Left ventricle myocardium inferior (tissue), 1 donor: ENCODE measurements at regions not wholly inside any gene's neighbourhood (a gene's known extent, or its start where the extent isn't known, plus 50 kb on each side); places are given as distances from the start of the nearest gene placed in this dataset.
"Not testable (repeated sequence)": the region's sequence is repeated elsewhere in the genome, so short reads cannot be mapped to it uniquely, and the experiment has no call there.

Experiments
- DNase-seq: peaks from one replicate; pipeline ENCODE4 v3.0.0-alpha.2; 2020
- H3K27ac ChIP-seq: fragments of 200-600 bp; replicated peaks from 2 replicates; pipeline ENCODE4 v1.8.0; 2021
- H3K27me3 ChIP-seq: fragments of 200-600 bp; 2 replicates; pipeline ENCODE4 v1.8.0; 2021; ENCODE audit warnings: low read depth
- H3K36me3 ChIP-seq: fragments of 200-600 bp; 2 replicates; pipeline ENCODE4 v1.8.0; 2021
- H3K4me1 ChIP-seq: fragments of 200-600 bp; 2 replicates; pipeline ENCODE4 v1.8.0; 2021
- H3K4me3 ChIP-seq: fragments of 200-600 bp; 2 replicates; pipeline ENCODE4 v1.8.0; 2021; ENCODE audit warnings: mild to moderate bottlenecking, moderate library complexity
- H3K9me3 ChIP-seq: fragments of 200-600 bp; replicated peaks from 2 replicates; pipeline ENCODE4 v1.8.0; 2021
- CTCF ChIP-seq: fragments of 200-600 bp; IDR thresholded peaks from 2 replicates; pipeline ENCODE4 v1.8.0; 2021; ENCODE audit warnings: antibody characterized with exemption, mild to moderate bottlenecking, borderline replicate concordance
- intact Hi-C: fragments of 100-400 bp; cut with micrococcal nuclease; formaldehyde crosslinking; loops from one replicate; pipeline ENCODE4 v1.11.0; 2022
- donor health status: DM: no; HTN: yes; CAD: no; lungs with severe emphysema.

- Histone ChIP-seq H3K27me3 (no peaks in the 10 kb centered on the region), H3K36me3 (no peaks in the 10 kb centered on the region), H3K27ac (no peak overlapping the region), H3K4me1 (no peaks in the 10 kb centered on the region), H3K9me3 (no peaks in the 10 kb centered on the region), H3K4me3 (no peak overlapping the region)
- intact Hi-C loops: no loop called here
- no peak for DNase-seq
- TF ChIP-seq CTCF: no peak
These were observed 88.9 kb upstream of the RGPD4 start for GRCh38 chr2:107737756-107738155.

- intact Hi-C loops: no loop called here
- H3K27ac ChIP-seq: no peak overlapping the region
- H3K9me3 ChIP-seq: no peaks in the 10 kb centered on the region
These were observed 88.4 kb upstream of the RGPD4 start for GRCh38 chr2:107738266-107738665.

GRCh38 chr2:107740300-107740699 is 86.4 kb upstream of the RGPD4 start:
- no peak for TF ChIP-seq CTCF
- H3K27ac ChIP-seq: no peak overlapping the region
- intact Hi-C loops: no loop called here
- no peak overlapping the region for H3K4me3 ChIP-seq
- no peaks in the 10 kb centered on the region for H3K27me3 ChIP-seq
- H3K36me3 ChIP-seq: no peaks in the 10 kb centered on the region
- H3K4me1 ChIP-seq: no peaks in the 10 kb centered on the region
- no peak for DNase-seq
- H3K9me3 ChIP-seq: no peaks in the 10 kb centered on the region

More at GRCh38 chr2:107738266-107738665, 88.4 kb upstream of the RGPD4 start:
- no peaks in the 10 kb centered on the region for H3K4me1 ChIP-seq
- H3K27me3 ChIP-seq: no peaks in the 10 kb centered on the region
- DNase-seq: no peak
- H3K4me3 ChIP-seq: no peak overlapping the region
- no peak for TF ChIP-seq CTCF
- H3K36me3 ChIP-seq: no peaks in the 10 kb centered on the region

- Histone ChIP-seq H3K27ac (no peak overlapping the region), H3K4me3 (no peak overlapping the region), H3K4me1 (no peaks in the 10 kb centered on the region), H3K9me3 (no peaks in the 10 kb centered on the region), H3K36me3 (no peaks in the 10 kb centered on the region), H3K27me3 (no peaks in the 10 kb centered on the region)
- TF ChIP-seq CTCF: no peak
- no peak for DNase-seq
- intact Hi-C loops: no loop called here
These were observed 84.1 kb upstream of the RGPD4 start for GRCh38 chr2:107742460-107743027.

GRCh38 chr2:107743274-107743673 is 83.4 kb upstream of the RGPD4 start:
- intact Hi-C loops: no loop called here
- Histone ChIP-seq H3K27me3 (no peaks in the 10 kb centered on the region), H3K9me3 (no peaks in the 10 kb centered on the region), H3K27ac (no peak overlapping the region), H3K36me3 (no peaks in the 10 kb centered on the region), H3K4me3 (no peak overlapping the region), H3K4me1 (no peaks in the 10 kb centered on the region)
- DNase-seq: no peak
- no peak for TF ChIP-seq CTCF

GRCh38 chr2:107745100-107745499 is 81.6 kb upstream of the RGPD4 start:
- Histone ChIP-seq H3K4me1 (no peaks in the 10 kb centered on the region), H3K27ac (no peak overlapping the region), H3K36me3 (no peaks in the 10 kb centered on the region), H3K9me3 (no peaks in the 10 kb centered on the region), H3K4me3 (no peak overlapping the region), H3K27me3 (peaks cover under 1% of the 10 kb centered on the region)
- TF ChIP-seq CTCF: no peak
- no peak for DNase-seq
- intact Hi-C loops: no loop called here

- DNase-seq, H3K9me3 ChIP-seq, H3K4me3 ChIP-seq, H3K4me1 ChIP-seq, H3K27me3 ChIP-seq, H3K27ac ChIP-seq, intact Hi-C loops, H3K36me3 ChIP-seq: not testable (repeated sequence)
These were observed 80.0 kb upstream of the RGPD4 start for GRCh38 chr2:107746552-107747198.

GRCh38 chr2:107747199-107747963 is 79.3 kb upstream of the RGPD4 start:
- H3K4me3 ChIP-seq, H3K36me3 ChIP-seq, DNase-seq, H3K27ac ChIP-seq, intact Hi-C loops, H3K4me1 ChIP-seq, H3K27me3 ChIP-seq, H3K9me3 ChIP-seq: not testable (repeated sequence)
